ENCODE measurements at regions not wholly inside any gene's neighbourhood (a gene's known extent, or its start where the extent isn't known, plus 50 kb on each side); places are given as distances from the start of the nearest gene placed in this dataset.
"Not testable (repeated sequence)": the region's sequence is repeated elsewhere in the genome, so short reads cannot be mapped to it uniquely, and the experiment has no call there.

DNA sequence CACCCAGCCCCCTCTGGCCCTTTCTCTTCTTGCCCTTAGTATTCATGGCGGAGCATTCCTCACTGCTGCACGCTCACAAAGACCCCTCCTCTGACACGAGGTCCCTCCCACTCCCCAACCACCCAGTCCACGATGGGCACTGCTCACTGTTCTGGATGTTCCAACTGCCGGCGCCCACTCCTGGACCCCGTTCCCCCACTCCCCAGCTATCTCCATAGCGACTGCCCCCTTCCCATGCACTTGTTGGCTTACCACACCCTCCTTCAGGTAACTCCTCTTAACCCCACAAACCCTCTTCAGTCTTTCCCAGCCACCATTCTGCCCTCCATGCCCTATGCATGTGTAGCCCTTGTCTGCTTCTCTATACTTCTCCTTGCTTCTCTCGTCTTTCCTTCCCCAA, 961.5 kb upstream of the DEFB115 start:
- not testable (repeated sequence) for H3K9me3 ChIP-seq (ENCODE audit: control insufficient read depth, insufficient read depth, low read length); H3K9ac ChIP-seq (ENCODE audit: low read depth, low read length); H3K4me1 ChIP-seq (ENCODE audit: control insufficient read depth, insufficient read depth, low read length)

GRCh38 chr20:30297878-30298595, 959.4 kb upstream of the DEFB115 start:
- H3K4me1 ChIP-seq (ENCODE audit: control insufficient read depth, insufficient read depth, low read length); H3K27ac ChIP-seq (ENCODE audit: low read depth, low read length); H3K27me3 ChIP-seq (ENCODE audit: control insufficient read depth, insufficient read depth, low read length); H3K36me3 ChIP-seq (ENCODE audit: control insufficient read depth, insufficient read depth, low read length); H3K9me3 ChIP-seq (ENCODE audit: control insufficient read depth, insufficient read depth, low read length); H3K4me3 ChIP-seq (ENCODE audit: low read depth, low read length); H3K9ac ChIP-seq (ENCODE audit: low read depth, low read length): not testable (repeated sequence)

More for the DNA sequence above, 961.5 kb upstream of the DEFB115 start:
- H3K36me3 ChIP-seq (ENCODE audit: control insufficient read depth, insufficient read depth, low read length); H3K4me3 ChIP-seq (ENCODE audit: low read depth, low read length); H3K27ac ChIP-seq (ENCODE audit: low read depth, low read length); H3K27me3 ChIP-seq (ENCODE audit: control insufficient read depth, insufficient read depth, low read length): not testable (repeated sequence)

- not testable (repeated sequence) for H3K9me3 ChIP-seq (ENCODE audit: control insufficient read depth, insufficient read depth, low read length); H3K9ac ChIP-seq (ENCODE audit: low read depth, low read length); H3K27ac ChIP-seq (ENCODE audit: low read depth, low read length); H3K27me3 ChIP-seq (ENCODE audit: control insufficient read depth, insufficient read depth, low read length); H3K4me1 ChIP-seq (ENCODE audit: control insufficient read depth, insufficient read depth, low read length); H3K36me3 ChIP-seq (ENCODE audit: control insufficient read depth, insufficient read depth, low read length)
- 0 out of 2 replicates have a peak overlapping the region, but pooled peaks have one; percentile 26 for H3K4me3 ChIP-seq (ENCODE audit: low read depth, low read length)
These were observed 957.2 kb upstream of the DEFB115 start for GRCh38 chr20:30300220-30300642.

GRCh38 chr20:30302786-30303185, 954.7 kb upstream of the DEFB115 start:
- H3K27me3 ChIP-seq (ENCODE audit: control insufficient read depth, insufficient read depth, low read length); H3K9ac ChIP-seq (ENCODE audit: low read depth, low read length); H3K36me3 ChIP-seq (ENCODE audit: control insufficient read depth, insufficient read depth, low read length); H3K4me3 ChIP-seq (ENCODE audit: low read depth, low read length); H3K4me1 ChIP-seq (ENCODE audit: control insufficient read depth, insufficient read depth, low read length); H3K9me3 ChIP-seq (ENCODE audit: control insufficient read depth, insufficient read depth, low read length); H3K27ac ChIP-seq (ENCODE audit: low read depth, low read length): not testable (repeated sequence)

- not testable (repeated sequence) for H3K9me3 ChIP-seq (ENCODE audit: control insufficient read depth, insufficient read depth, low read length); H3K27ac ChIP-seq (ENCODE audit: low read depth, low read length); H3K36me3 ChIP-seq (ENCODE audit: control insufficient read depth, insufficient read depth, low read length); H3K9ac ChIP-seq (ENCODE audit: low read depth, low read length); H3K4me3 ChIP-seq (ENCODE audit: low read depth, low read length); H3K27me3 ChIP-seq (ENCODE audit: control insufficient read depth, insufficient read depth, low read length); H3K4me1 ChIP-seq (ENCODE audit: control insufficient read depth, insufficient read depth, low read length)
These were observed 947.5 kb upstream of the DEFB115 start for GRCh38 chr20:30309938-30310337.

DNA sequence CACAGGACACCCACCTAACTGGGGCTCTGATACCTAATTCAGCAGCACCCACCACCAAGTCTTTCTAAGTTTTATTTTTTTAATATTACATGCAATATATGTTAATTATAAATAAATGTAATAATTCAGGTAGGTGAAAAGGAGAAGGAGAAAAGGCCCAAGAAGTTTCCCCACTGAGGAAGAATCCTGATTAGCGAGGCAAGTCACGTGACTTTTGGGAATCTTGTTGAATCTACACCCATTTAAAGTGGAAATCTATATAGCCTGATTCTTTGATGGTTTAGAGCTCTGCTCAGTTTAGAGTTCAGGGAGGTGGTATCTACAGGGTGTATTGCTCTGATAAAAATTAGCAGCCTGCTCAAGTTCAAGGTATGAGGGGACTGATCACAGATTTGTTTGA, 947.1 kb upstream of the DEFB115 start:
- H3K27me3 ChIP-seq (ENCODE audit: control insufficient read depth, insufficient read depth, low read length); H3K9ac ChIP-seq (ENCODE audit: low read depth, low read length); H3K9me3 ChIP-seq (ENCODE audit: control insufficient read depth, insufficient read depth, low read length); H3K27ac ChIP-seq (ENCODE audit: low read depth, low read length); H3K4me3 ChIP-seq (ENCODE audit: low read depth, low read length); H3K4me1 ChIP-seq (ENCODE audit: control insufficient read depth, insufficient read depth, low read length); H3K36me3 ChIP-seq (ENCODE audit: control insufficient read depth, insufficient read depth, low read length): not testable (repeated sequence)

- not testable (repeated sequence) for H3K4me3 ChIP-seq (ENCODE audit: low read depth, low read length); H3K4me1 ChIP-seq (ENCODE audit: control insufficient read depth, insufficient read depth, low read length); H3K9ac ChIP-seq (ENCODE audit: low read depth, low read length); H3K27me3 ChIP-seq (ENCODE audit: control insufficient read depth, insufficient read depth, low read length); H3K36me3 ChIP-seq (ENCODE audit: control insufficient read depth, insufficient read depth, low read length); H3K9me3 ChIP-seq (ENCODE audit: control insufficient read depth, insufficient read depth, low read length); H3K27ac ChIP-seq (ENCODE audit: low read depth, low read length)
These were observed 945.2 kb upstream of the DEFB115 start for GRCh38 chr20:30312220-30312619.

DNA sequence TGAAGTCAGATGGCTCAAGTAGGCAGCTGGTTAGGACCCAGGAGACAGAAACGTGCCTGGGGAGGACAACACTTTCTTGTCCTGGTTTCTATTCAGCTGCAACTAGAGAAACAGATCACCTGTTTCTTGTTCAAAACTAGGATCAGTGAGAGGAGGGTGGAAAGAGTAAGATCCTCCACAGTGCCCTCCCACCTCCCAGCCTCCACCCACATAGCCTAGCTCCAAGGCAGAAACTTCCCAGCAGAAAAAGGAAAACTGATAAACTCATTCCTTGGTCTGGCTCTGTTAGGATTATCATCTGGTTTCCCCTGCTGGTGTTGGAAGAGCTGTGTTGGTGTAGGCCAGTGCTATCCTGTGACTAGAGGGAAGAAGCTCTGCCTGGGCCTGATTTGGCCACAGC, 943.8 kb upstream of the DEFB115 start:
- not testable (repeated sequence) for H3K9me3 ChIP-seq (ENCODE audit: control insufficient read depth, insufficient read depth, low read length); H3K9ac ChIP-seq (ENCODE audit: low read depth, low read length); H3K4me1 ChIP-seq (ENCODE audit: control insufficient read depth, insufficient read depth, low read length); H3K27me3 ChIP-seq (ENCODE audit: control insufficient read depth, insufficient read depth, low read length); H3K36me3 ChIP-seq (ENCODE audit: control insufficient read depth, insufficient read depth, low read length); H3K4me3 ChIP-seq (ENCODE audit: low read depth, low read length); H3K27ac ChIP-seq (ENCODE audit: low read depth, low read length)

DNA sequence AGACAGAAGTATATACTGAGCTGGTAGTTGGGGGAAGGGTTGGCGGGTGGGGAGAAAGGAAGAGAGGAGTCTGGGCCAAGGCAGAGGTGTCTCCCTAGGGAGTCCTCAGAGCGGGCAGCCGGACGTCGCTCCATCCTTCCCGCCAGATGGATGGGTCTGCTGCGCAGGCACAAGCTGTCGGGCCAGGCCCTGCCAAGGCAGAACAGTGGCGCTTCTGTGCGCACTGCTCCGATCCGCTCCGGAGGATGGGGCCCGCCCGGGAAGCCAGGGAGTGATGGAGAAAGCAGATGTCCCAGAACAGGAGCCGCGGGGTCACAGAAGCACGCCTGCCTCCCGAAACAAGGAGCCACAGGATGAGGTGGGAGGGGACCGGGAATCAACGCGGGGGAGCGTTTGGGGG, 941.4 kb upstream of the DEFB115 start:
- not testable (repeated sequence) for H3K36me3 ChIP-seq (ENCODE audit: control insufficient read depth, insufficient read depth, low read length); H3K27me3 ChIP-seq (ENCODE audit: control insufficient read depth, insufficient read depth, low read length); H3K9ac ChIP-seq (ENCODE audit: low read depth, low read length); H3K27ac ChIP-seq (ENCODE audit: low read depth, low read length); H3K4me3 ChIP-seq (ENCODE audit: low read depth, low read length); H3K4me1 ChIP-seq (ENCODE audit: control insufficient read depth, insufficient read depth, low read length); H3K9me3 ChIP-seq (ENCODE audit: control insufficient read depth, insufficient read depth, low read length)

GRCh38 chr20:30316532-30317299, 940.7 kb upstream of the DEFB115 start:
- H3K9me3 ChIP-seq (ENCODE audit: control insufficient read depth, insufficient read depth, low read length); H3K4me1 ChIP-seq (ENCODE audit: control insufficient read depth, insufficient read depth, low read length); H3K4me3 ChIP-seq (ENCODE audit: low read depth, low read length); H3K36me3 ChIP-seq (ENCODE audit: control insufficient read depth, insufficient read depth, low read length); H3K27ac ChIP-seq (ENCODE audit: low read depth, low read length); H3K9ac ChIP-seq (ENCODE audit: low read depth, low read length); H3K27me3 ChIP-seq (ENCODE audit: control insufficient read depth, insufficient read depth, low read length): not testable (repeated sequence)

GRCh38 chr20:30333744-30334143, 923.7 kb upstream of the DEFB115 start:
- H3K9ac ChIP-seq (ENCODE audit: low read depth, low read length); H3K9me3 ChIP-seq (ENCODE audit: control insufficient read depth, insufficient read depth, low read length); H3K27me3 ChIP-seq (ENCODE audit: control insufficient read depth, insufficient read depth, low read length); H3K4me3 ChIP-seq (ENCODE audit: low read depth, low read length); H3K4me1 ChIP-seq (ENCODE audit: control insufficient read depth, insufficient read depth, low read length); H3K27ac ChIP-seq (ENCODE audit: low read depth, low read length); H3K36me3 ChIP-seq (ENCODE audit: control insufficient read depth, insufficient read depth, low read length): not testable (repeated sequence)
